Lower lobe of right lung (tissue), 2 donors: ENCODE measurements at regions not wholly inside any gene's neighbourhood (a gene's known extent, or its start where the extent isn't known, plus 50 kb on each side); places are given as distances from the start of the nearest gene placed in this dataset.

Source experiments
- ATAC-seq, 2 donors: fragments of 200-7000 bp; cut with Tn5 transposase; one replicate each; pipeline ENCODE4 v1.9.1; 2020 to 2022; ENCODE audit warnings: mild to moderate bottlenecking in 2 of 2, moderate library complexity in 2 of 2
- DNase-seq: peaks from one replicate; pipeline ENCODE4 v3.0.0-alpha.2; 2020
- H3K27ac ChIP-seq: fragments of 200-600 bp; one replicate; pipeline ENCODE4 v1.8.0; 2022
- H3K27me3 ChIP-seq: fragments of 200-600 bp; one replicate; pipeline ENCODE4 v1.8.0; 2022; ENCODE audit warnings: low read depth
- H3K36me3 ChIP-seq: fragments of 200-600 bp; one replicate; pipeline ENCODE4 v1.8.0; 2022; ENCODE audit warnings: mild to moderate bottlenecking
- H3K4me1 ChIP-seq: fragments of 200-600 bp; one replicate; pipeline ENCODE4 v1.8.0; 2022
- H3K4me3 ChIP-seq: fragments of 200-600 bp; one replicate; pipeline ENCODE4 v1.8.0; 2022; ENCODE audit warnings: mild to moderate bottlenecking
- H3K9me3 ChIP-seq: fragments of 200-600 bp; one replicate; pipeline ENCODE4 v1.8.0; 2022
- CTCF ChIP-seq: fragments of 200-600 bp; IDR thresholded peaks from one replicate; pipeline ENCODE4 v1.8.0; 2022; ENCODE audit warnings: antibody characterized with exemption, mild to moderate bottlenecking
- intact Hi-C: fragments of 100-400 bp; cut with DNase I; formaldehyde crosslinking; loops from one replicate; pipeline ENCODE4 v1.11.0; 2022
- donor health status: DM: no; HTN: yes; CAD: no; lungs with severe emphysema.

- Histone ChIP-seq H3K27ac (no peak overlapping the region), H3K9me3 (no peaks in the 10 kb centered on the region), H3K36me3 (no peaks in the 10 kb centered on the region), H3K4me1 (no peaks in the 10 kb centered on the region), H3K27me3 (no peaks in the 10 kb centered on the region), H3K4me3 (no peak overlapping the region)
- DNase-seq (no peak), ATAC-seq (no peak)
- TF ChIP-seq CTCF: no peak
- intact Hi-C loops: no loop called here
Observed at GRCh38 chrX:122091571-122091970, 1044.2 kb downstream of the GLUD2 start.

GRCh38 chrX:122092360-122092759 lies 1045.0 kb downstream of the GLUD2 start:
- Histone ChIP-seq H3K4me3 (no peak overlapping the region), H3K27me3 (no peaks in the 10 kb centered on the region), H3K36me3 (no peaks in the 10 kb centered on the region), H3K4me1 (no peaks in the 10 kb centered on the region), H3K9me3 (no peaks in the 10 kb centered on the region), H3K27ac (no peak overlapping the region)
- TF ChIP-seq CTCF: no peak
- ATAC-seq (no peak), DNase-seq (no peak)
- intact Hi-C loops: no loop called here

- no peak for DNase-seq
- intact Hi-C loops: no loop called here
- TF ChIP-seq CTCF: no peak
- Histone ChIP-seq H3K4me3 (no peak overlapping the region), H3K9me3 (no peaks in the 10 kb centered on the region), H3K27me3 (no peaks in the 10 kb centered on the region), H3K27ac (no peak overlapping the region), H3K4me1 (no peaks in the 10 kb centered on the region), H3K36me3 (no peaks in the 10 kb centered on the region)
- ATAC-seq: no peak
Observed at GRCh38 chrX:122092978-122093377, 1045.6 kb downstream of the GLUD2 start.

GRCh38 chrX:122094611-122095010 lies 1047.2 kb downstream of the GLUD2 start:
- Histone ChIP-seq H3K4me3 (no peak overlapping the region), H3K4me1 (no peaks in the 10 kb centered on the region), H3K27me3 (no peaks in the 10 kb centered on the region), H3K36me3 (no peaks in the 10 kb centered on the region), H3K9me3 (no peaks in the 10 kb centered on the region), H3K27ac (no peak overlapping the region)
- intact Hi-C loops: no loop called here
- no peak for TF ChIP-seq CTCF
- DNase-seq: no peak
- no peak for ATAC-seq

GRCh38 chrX:122113376-122113775 lies 1066.0 kb downstream of the GLUD2 start:
- DNase-seq (no peak), ATAC-seq (no peak)
- Histone ChIP-seq H3K9me3 (no peaks in the 10 kb centered on the region), H3K27me3 (no peaks in the 10 kb centered on the region), H3K36me3 (no peaks in the 10 kb centered on the region), H3K4me3 (no peak overlapping the region), H3K4me1 (no peaks in the 10 kb centered on the region), H3K27ac (no peak overlapping the region)
- no peak for TF ChIP-seq CTCF
- intact Hi-C loops: no loop called here

- DNase-seq (no peak), ATAC-seq (no peak)
- H3K36me3 ChIP-seq: no peaks in the 10 kb centered on the region
- H3K4me1 ChIP-seq: no peaks in the 10 kb centered on the region
- intact Hi-C loops: no loop called here
- no peaks in the 10 kb centered on the region for H3K9me3 ChIP-seq
- no peaks in the 10 kb centered on the region for H3K27me3 ChIP-seq
- no peak overlapping the region for H3K27ac ChIP-seq
- no peak overlapping the region for H3K4me3 ChIP-seq
- no peak for TF ChIP-seq CTCF
Observed at GRCh38 chrX:122113896-122114295, 1066.5 kb downstream of the GLUD2 start.
